COLO829 (cell line): ENCODE measurements at regions not wholly inside any gene's neighbourhood (a gene's known extent, or its start where the extent isn't known, plus 50 kb on each side); places are given as distances from the start of the nearest gene placed in this dataset.
A peak's percentile ranks its signal among the peaks of the same experiment; 100 is the strongest.

Experiments used
- DNase-seq: peaks from one replicate; pipeline ENCODE4 v3.0.0; 2012; ENCODE audit warnings: low spot score

DNA sequence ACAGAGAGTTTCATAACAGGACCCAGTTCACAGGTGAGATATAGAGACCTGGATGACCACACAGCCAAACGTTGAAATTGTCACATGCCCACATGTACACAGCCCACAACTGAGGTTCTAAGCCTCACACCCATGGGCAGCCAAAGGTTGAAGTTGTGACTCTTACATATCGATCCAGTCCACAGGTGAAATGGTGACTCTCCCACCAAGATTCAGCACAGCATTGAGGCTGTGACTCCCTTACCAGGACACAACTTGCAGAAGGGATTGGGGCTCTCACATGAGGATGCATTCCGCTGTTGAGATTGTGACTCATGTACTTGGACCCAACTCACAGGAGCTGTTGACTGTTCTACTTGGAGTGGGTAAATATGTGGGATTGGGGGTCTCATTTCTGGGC, 1836.4 kb downstream of the TP53TG3F start:
- no peak for DNase-seq

DNA sequence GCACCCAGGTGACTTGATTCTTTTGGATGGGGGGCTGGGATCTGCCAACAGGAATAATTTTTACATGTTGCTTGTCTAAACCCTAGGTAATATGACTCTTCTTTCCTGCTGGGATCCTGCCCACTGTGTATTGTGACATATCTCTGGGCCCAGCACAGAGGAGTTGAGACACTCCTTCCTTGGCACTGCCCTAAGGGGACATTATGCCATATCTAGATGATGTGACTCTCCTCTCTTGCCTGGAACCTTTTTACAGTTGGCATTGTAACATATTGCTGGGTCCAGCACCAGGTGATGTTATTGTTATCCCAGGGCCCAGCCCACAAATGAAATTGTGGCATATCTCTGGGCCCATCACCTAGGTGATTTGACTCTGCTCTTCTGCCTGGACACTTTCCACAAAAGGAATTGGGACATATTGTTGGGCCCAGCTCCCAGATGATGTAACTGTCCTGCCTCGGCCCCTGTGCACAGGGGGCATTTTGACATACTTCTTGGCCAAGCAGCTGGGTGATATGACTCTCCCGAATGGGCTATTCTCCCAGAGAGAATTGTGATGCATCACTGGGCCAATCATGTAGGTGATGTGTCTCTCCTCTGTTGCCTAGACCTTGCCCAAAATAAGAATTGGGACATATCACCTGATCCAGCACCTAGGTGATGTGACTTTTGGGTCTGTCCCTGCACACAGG, 1837.7 kb downstream of the TP53TG3F start:
- DNase-seq, result no peak

DNA sequence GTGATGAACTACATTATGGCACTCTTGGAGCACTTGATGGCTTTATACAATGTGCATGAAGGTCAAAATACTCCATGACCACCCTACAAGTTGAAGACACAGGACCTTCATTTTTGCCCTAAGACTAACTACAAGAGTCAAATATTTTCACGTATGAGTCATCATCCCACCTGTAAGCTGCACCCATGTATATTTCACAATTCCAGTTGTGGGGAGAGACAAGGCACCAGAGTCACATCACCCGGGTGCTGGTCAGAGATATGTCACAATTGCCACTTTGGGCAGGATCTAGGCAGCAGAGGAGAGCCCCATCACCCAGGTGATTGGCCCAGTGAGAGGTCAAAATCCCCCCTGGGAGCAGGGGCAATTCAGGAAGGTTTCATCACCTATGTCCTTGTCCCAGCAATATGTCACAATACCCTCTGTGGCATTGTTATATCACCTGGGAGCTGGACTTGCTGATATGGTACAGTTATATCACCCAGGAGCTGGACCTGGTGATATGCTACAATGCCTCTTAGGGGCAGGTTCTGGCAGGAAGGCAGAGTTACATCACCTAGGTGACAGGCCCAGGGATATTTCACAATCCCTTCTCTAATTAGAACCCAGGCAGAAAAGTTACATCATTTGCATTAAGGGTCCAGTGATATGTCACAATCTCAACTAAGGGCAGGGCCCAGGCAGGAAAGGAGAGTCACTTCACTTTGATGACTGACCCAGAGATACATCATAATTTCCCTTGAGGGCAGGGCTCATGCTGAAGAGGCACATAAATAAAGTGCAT, 1839.2 kb downstream of the TP53TG3F start:
- no peak for DNase-seq

DNA sequence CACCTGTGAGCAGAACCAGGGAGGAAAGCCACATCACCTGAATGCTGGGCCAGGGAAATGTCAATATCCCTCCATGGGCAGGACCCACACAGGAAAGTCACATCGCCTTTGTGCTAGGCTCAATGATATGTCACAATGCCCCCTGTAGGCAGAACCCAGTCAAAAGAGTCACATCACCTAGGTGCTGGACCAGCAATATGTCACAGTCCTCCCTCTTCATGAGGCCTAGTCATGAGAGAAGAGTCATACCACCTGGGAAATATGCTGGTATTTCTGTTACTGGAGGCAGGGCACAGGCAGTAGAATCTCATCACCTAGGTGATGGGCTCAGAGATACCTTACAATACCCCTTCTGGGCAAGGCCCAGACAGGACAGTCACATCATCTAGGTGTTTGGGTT, 1843.4 kb downstream of the TP53TG3F start:
- DNase-seq, result no peak

DNA sequence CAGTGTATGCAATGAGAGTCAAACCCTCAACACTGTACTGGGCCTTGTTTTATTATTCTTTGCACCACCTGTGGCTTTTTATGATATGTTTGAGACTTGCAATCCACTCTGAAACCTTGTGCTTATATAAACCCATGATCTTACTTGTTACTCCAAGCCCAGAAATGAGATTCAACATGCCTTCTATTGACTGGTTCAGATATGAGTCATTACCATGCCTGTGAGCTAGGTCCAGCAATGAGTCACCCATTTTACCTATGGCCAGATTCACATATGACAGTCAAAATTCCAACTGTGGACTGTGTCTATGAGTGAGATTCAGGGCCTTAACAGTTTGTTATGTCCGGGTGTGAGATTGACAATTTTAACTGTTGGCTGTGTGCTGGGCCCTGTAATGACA, 1846.1 kb downstream of the TP53TG3F start:
- peak; percentile 20 for DNase-seq

DNA sequence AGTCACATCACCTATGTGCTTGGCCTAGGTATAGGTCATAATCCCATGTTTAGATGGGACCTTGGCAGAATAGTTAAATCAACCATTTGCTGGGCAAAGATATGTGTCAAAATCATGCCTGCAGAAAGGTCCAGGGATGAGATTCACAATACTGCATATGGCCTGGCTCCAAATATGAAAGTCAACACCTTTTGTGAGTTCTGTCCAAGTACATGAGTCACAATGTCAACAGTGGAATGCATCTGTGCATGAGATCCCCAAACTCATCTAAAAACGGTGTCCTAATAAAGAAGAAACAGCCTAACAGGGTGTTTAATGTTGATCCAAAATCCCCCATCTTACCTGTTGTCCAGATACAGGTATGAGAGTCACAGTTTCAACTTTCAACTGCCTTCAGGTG, 1847.5 kb downstream of the TP53TG3F start:
- no peak for DNase-seq

DNA sequence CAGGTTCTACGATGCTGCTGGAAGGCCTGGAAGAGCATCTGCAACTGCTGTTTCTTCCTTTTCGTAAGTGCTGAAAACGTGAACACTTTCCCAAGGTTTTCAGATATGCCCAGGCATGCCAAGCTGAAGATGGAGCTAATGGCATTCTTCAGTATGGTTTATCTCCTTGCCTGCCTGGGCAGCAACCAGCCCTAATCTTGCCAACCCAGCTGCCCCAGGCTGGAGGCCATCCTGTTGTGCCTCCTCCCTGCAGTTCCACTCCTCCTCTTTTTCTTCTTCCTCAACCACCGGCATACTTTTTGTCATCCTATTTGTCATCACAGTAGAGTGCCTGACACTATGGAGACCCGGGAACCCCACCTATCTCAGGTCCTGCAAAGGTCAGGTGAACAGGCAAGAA, 1849.3 kb downstream of the TP53TG3F start:
- DNase-seq, result no peak

DNA sequence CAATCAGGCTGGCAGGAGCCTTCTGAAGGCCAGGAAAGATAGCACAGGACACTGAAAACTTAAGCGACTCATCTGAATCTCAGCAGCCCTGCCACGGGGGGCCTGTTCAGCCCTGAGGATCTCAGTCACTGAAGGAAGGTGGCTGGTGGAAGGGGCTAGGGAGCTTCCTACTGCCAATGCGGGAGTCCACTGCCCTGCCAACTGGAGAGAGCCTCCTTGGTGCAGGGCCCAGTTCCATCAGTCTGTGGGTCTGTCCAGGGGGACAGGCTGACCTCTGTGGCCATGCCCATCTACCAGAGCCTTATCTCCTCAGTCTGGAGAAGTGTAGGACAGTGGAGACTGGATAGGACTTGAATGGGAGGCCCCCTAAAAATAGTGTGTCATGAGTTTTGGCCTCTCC, 1851.6 kb downstream of the TP53TG3F start:
- DNase-seq, result no peak

DNA sequence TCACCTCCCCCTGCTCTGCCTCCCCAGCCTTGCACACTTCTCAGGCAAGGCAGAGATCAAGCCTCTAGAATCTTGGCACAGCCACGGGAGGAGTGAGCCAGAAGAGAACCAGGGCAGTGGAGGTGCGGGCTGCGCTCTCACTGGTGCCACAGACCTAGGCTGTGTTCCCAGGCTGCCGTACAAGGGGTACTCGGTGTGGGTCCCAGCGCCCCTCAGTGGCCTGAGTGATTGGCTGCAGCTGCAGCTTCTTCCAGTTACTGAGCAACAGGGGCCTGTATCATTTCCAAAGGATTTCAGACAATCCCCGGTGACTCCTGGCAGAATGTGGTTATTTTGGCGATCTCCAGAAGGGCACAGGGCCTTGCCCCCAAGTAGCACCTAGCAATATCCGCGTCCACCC, 1852.1 kb downstream of the TP53TG3F start:
- no peak for DNase-seq

DNA sequence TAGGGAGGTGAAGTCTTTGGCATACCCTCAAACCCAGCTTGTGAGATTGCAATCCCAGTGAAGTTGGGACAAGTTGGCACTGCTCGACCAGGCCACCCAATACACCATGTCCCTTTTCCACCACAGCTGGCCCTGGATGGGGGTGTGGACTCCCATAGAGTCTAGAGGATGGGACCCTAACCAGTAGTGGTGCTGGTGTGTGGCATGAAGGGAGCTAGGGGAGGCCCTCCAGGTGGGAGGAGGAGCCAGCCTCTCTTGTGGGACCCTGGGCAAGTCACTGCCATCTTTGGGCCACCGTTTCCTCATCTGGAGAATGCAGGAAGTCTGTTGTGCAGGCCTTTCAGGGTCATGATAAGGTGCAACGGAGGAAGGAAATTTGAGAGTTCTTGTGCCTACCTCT, 1854.9 kb downstream of the TP53TG3F start:
- no peak for DNase-seq

DNA sequence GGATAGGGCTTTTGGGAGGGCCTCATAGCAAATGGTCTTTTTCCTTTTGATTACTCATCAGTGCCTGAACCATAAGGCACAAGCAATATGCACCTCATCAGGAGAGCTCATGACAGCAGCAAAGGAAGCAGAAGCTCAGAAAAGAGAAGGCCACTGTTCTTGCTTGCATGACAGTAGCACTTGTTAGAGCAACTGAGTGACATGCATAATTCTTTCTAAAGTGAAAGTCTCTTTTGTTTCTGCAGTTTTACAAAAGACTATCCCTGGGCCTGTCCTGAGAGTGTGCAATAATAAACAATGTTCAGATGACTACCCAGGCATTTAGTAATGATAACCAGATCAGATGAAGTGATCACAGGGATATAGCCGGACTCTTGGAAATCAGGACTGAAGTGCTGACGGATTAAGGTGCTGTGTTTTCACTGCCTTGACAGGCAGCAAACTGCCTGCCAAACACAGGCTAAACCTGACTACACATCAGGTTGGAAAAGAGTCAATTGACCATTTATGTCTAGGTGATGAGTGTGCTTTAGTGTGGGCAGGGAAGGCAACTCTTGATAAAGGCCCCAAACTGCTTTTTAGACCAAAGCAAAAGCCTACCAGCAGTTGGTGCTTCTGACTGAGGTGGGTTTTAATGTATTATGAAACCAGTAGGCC, 1860.3 kb downstream of the TP53TG3F start:
- peak; percentile 42 for DNase-seq

DNA sequence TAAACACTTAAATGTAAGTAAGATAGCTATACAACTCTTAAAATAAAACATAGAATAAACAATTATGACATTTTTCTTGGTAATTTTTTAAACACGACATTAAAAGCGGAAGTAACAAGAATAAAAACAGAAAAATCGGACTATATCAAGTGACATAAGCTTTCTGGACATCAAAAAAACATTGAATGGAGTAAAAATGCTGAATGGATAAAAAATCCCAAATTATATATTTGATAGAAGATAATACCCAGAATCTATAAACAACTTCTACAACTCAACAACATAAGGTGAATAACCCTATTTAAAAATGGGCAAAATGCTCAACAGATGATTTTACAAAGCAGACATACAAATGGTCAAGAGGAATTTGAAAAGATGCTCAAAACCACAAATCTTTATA, 1866.5 kb downstream of the TP53TG3F start:
- DNase-seq, result no peak

DNA sequence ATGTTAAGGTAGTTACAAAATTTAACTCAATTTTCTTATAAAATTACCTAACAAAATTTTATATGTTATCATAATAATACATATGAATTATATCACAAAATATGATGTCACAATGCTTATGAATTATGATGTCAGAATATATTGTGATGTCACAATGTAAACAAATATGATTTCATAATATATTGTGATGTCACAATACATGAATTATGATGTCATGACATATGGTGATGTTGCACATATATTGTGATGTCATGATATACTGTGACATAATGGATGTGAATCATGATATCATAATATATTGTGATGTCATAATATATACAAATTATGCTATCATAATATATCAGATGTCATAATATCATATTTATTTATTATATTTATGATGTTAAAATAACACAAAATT, 1879.9 kb downstream of the TP53TG3F start:
- no peak for DNase-seq

DNA sequence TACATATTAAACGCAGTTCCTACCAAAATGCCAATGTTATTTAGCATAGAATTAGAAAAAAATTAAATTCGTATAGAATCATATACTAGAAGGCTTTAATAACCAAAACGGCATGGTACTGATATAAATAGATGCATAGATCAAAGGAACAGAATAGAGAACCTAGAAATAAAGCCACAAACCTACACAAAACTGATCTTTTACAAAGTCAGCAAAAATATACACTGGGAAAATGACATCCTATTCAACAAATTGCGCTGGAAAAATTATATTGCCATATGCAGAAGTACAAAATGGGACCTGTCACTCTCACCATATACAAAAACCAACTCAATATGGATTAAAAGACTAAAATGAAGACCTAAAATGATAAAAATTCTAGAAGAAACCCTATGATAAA, 1882.6 kb downstream of the TP53TG3F start:
- no peak for DNase-seq

DNA sequence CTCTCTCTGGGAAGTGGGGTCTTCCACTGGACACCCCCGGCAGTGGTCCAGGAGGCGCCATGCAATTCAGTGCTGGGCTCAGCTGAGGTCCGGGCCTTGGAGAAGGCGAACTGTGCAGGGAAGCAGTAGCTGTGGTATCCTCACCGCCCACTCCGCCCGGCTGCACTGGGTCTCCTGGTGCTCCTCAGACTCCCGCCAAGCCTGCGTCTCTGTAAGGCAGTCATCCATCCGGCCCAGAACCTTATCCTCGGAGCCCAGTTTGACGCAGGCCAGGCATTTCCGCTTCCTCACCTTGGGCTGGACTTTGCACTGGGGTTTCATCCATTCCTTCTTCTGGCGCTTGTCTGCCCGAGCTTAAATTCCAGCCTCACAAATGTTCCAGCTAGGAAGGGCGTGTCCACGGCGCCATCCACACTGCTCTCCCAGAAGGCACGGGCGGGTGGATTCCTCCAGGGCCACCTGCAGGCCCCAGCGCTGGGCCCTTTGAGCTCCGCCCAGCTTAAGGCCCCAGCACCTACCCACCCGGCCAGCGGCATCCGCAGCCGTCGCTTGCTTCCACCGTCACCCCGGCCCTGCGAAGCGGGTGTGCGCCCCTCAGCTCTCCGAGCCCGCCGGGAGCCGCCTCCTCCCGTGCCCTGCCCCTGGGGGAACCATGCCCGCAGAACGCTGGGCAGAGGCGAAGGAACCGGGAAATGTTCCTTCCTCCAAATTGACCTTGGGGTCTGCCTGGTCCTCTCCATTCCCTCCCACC, 1884.8 kb downstream of the TP53TG3F start:
- DNase-seq, result no peak

DNA sequence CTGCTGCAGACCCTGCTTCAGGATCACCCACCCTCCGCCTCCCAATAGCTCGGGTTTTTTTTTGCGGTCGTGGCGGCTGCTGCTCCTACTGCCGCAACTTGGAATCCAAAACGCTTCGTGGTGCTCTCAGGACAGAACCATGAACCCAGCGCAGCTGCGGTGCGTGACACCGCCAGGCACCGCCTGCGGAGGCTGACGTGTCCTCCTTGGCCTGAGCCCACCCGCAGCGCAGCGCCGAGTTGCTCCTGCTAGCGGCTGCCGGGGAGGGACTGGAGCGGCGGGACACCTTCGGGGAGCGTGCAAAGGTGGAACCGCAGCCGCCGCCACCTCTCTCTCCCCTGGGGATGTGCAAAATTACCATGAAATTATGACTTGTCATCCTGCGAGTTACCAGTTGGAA, 1893.0 kb downstream of the TP53TG3F start:
- no peak for DNase-seq

DNA sequence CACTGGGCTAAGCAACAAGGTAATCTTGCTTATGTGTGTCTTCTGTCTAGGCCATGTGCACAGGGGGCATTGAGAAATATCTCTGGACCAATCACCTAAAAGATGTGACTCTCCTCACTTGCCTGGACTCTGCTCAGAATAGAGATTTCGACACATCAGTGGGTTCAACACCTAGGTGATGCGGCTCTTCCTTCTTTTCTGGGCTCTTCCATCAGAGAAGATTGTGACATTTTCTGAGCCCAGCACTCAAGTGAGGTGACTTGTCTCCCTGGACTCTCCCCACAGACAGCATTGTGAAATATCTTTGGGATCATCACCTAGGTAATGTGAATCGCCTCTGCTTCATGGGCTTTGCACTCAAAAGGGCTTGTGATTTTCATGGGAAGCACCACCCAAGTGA, 1904.1 kb downstream of the TP53TG3F start:
- DNase-seq, result no peak

DNA sequence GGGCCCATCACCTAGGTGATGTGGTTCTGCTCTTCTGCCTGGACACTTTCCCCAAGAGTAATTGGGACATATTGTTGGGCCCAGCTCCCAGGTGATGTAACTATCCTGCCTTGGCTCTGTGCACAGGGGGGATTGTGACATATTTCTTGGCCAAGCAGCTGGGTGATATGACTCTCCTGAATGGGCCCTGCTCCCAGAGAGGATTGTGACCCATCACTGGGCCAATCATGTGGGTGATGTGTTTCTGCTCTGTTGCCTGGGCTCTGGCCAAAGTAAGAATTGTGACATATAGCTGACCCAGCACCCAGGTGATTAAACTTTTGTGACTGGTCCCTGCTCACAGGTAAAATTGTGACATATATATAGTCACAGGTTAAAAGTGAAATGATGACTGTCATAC, 1904.9 kb downstream of the TP53TG3F start:
- DNase-seq, result no peak

DNA sequence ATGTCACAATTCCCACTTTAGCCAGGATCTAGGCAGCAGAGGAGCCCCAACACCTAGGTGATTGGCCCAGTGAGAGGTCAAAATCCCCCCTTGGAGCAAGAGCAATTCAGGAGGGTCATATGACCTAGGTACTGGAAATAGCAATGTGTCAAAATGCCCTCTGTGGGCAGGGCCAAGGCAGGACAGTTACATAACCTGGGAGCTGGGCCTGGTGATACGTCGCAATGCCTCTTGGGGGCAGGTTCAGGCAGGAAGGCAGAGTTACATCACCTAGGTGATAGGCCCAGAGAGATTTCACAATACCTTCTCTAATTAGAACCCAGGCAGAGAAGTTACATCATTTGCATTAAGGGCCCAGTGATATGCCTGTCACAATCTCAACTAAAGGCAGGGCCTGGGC, 1906.3 kb downstream of the TP53TG3F start:
- no peak for DNase-seq

DNA sequence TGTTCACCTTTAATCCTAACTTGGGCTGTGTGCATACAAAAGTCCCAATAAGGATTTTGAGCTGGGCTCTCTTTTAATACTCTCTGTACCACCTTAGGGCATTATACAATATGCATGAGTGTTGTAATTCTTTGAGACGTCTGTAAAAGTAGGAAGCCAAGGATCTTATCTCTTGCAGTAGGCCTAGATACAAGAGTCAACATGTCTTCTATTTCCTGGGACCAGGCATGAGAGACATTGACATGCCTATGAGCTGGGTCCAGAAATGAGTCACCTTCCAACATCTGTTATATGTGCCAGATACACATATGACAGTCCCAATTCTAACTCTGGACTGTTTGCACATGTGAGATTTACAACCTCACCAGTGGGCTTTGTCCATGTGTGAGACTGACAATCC, 1911.2 kb downstream of the TP53TG3F start:
- no peak for DNase-seq

DNA sequence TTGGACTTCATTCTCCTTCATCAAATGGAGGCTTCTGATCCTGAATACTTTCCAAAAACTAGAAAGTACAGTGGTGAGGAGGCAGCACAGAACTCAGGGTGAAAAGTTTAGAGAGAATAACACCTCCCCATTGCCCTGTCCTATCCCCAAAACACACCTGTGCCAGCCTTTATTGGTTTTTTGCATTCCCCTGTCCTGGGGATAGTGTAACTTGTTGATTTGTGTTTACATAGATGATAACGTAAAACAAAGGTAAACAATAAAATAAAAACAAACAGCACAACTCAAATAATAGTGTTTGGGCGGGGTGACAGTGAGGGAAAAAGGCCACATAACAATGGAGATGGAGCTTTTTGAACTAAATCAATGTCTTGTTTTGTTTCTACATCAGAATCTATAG, 1917.7 kb downstream of the TP53TG3F start:
- no peak for DNase-seq

DNA sequence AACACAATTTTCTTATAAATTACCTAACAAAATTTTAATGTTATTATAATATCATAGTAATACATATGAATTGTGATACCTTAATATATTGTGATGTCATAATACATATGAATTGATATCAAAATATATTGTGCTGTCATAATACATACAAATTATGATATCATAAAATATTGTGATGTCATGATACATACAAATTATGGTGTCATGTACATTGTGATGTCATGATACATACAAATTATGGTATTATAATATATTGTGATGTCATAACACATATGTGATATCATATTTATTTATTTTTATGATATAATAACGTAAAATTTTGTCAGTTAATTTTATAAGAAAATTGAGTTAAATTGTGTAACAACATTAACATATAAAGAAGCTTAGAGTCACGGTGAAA, 1927.2 kb downstream of the TP53TG3F start:
- DNase-seq, result no peak

DNA sequence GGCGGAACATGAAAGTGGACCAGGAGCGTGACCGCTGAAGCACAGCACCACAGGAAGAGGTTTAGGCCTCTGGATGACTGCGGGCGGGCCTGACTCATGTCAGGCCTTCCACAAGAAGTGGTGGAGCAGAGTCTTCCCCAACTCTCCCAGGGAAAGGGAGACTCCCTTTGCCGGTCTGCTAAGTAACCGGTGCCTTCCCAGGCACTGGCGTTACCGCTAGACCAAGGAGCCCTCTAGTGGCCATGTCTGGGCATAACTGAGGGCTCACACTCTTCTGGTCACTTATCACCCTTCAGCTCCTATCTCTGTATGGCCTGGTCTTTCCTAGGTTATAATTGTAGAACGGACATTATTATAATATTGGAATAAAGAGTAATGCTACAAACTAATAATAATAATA, 1931.9 kb downstream of the TP53TG3F start:
- DNase-seq, result no peak
